Hepatocyte (in vitro differentiated cells): ENCODE measurements at regions not wholly inside any gene's neighbourhood (a gene's known extent, or its start where the extent isn't known, plus 50 kb on each side); places are given as distances from the start of the nearest gene placed in this dataset. TPM values are rescaled to one million over a fixed set of nuclear protein-coding genes. Genes with fewer than 3 reads are reported as not detected.

Experiments used
- small RNA-seq: library from RNA; depleted of rRNA; stranded (forward); fragments of <200 nt; gene quantifications from one replicate; pipeline ENCODE3, GENCODE V24; 2014

Small RNA genes lying in the stretch of these regions (small RNA-seq; reads per million reads assigned to genes)
- not detected for gene AC092745.3
